Astrocyte (in vitro differentiated cells and primary cell): ENCODE measurements at regions not wholly inside any gene's neighbourhood (a gene's known extent, or its start where the extent isn't known, plus 50 kb on each side); places are given as distances from the start of the nearest gene placed in this dataset.

Experiments used
- CTCF ChIP-seq: IDR thresholded peaks from 2 replicates; pipeline ENCODE4 v1.5.1; 2011; ENCODE audit warnings: low read depth, mild to moderate bottlenecking, inconsistent platforms, low read length, moderate library complexity; ENCODE audit not compliant: insufficient read depth
- EZH2 ChIP-seq: IDR thresholded peaks from 2 replicates; pipeline ENCODE4 v1.6.1; 2012; ENCODE audit warnings: mild to moderate bottlenecking, low read length, inconsistent platforms; ENCODE audit not compliant: insufficient read depth

- TF ChIP-seq CTCF (no peak), EZH2 (no peak)
Measured at GRCh38 chr4:14934704-14935390, 67.4 kb upstream of the CPEB2 start.
